GM12878 (cell line): ENCODE measurements at regions not wholly inside any gene's neighbourhood (a gene's known extent, or its start where the extent isn't known, plus 50 kb on each side); places are given as distances from the start of the nearest gene placed in this dataset.

ENCODE experiments used
- ATAC-seq: fragments of 200-7000 bp; cut with Tn5 transposase; 3 replicates; pipeline ENCODE4 v1.9.1; 2020; ENCODE audit warnings: mild to moderate bottlenecking, moderate library complexity
- BruUV-seq: library from RNA; stranded (reverse); fragments of 400-500 nt; replicated peaks from 2 replicates; lab custom pipeline; 2021; lab: Mats Ljungman, UMichigan
- CTCF ChIA-PET: fragments of 300-600 bp; sonication (Branson Sonifier 250); formaldehyde crosslinking; extraction: SDS; loops from one replicate; lab custom pipeline; 2021; ENCODE audit warnings: inconsistent platforms; lab: Yijun Ruan, JAX
- POLR2A ChIA-PET: fragments of 350-600 bp; formaldehyde crosslinking; extraction: SDS; loops from one replicate; lab custom pipeline; 2021; ENCODE audit warnings: inconsistent platforms; lab: Charles Lee
- RAD21 ChIA-PET: fragments of 300-600 bp; sonication (Branson Sonifier 250); formaldehyde crosslinking; loops from one replicate; lab custom pipeline; 2023; ENCODE audit warnings: antibody characterized with exemption; ENCODE audit not compliant: unreplicated experiment; lab: Charles Lee
- SMC1A ChIA-PET: fragments of 300-600 bp; sonication (Branson Sonifier 250); formaldehyde crosslinking; loops from one replicate; lab custom pipeline; 2023; ENCODE audit not compliant: unreplicated experiment, uncharacterized antibody; lab: Charles Lee
- DNase-seq: peaks from one replicate; pipeline ENCODE4 v3.0.0-alpha.2; 2011; ENCODE audit warnings: low read depth, low spot score
- FAIRE-seq: peaks from 3 replicates; lab custom pipeline; 2011; peaks lifted over from hg19 to GRCh38; lab: Jason Lieb, UNC
- H2AFZ ChIP-seq: 2 replicates; pipeline ENCODE4 v1.6.0; 2011; ENCODE audit warnings: low read depth, low read length, control low read depth; ENCODE audit not compliant: control insufficient read depth
- H3K27ac ChIP-seq: 2 replicates; pipeline ENCODE4 v1.5.1; 2011; ENCODE audit warnings: control low read depth; ENCODE audit not compliant: control insufficient read depth, insufficient read depth
- H3K27me3 ChIP-seq, 2 experiments: replicated peaks in 1 of 2; 2 replicates each; pipeline versions ENCODE4 v1.6.0 to v1.6.1; 2011; ENCODE audit warnings: low read length in 1 of 2; ENCODE audit not compliant: control insufficient read depth in 2 of 2, insufficient read depth in 2 of 2
- H3K36me3 ChIP-seq, 2 experiments: 2 replicates each; pipeline ENCODE4 v1.5.1; 2011; ENCODE audit warnings: low read length in 1 of 2; ENCODE audit not compliant: control insufficient read depth in 2 of 2, insufficient read depth in 2 of 2
- H3K4me1 ChIP-seq: 2 replicates; pipeline ENCODE4 v1.6.1; 2011; ENCODE audit warnings: mild to moderate bottlenecking, low read length, moderate library complexity, mixed read lengths; ENCODE audit not compliant: control insufficient read depth, insufficient read depth
- H3K4me2 ChIP-seq: 2 replicates; pipeline ENCODE4 v1.6.0; 2011; ENCODE audit warnings: control low read depth; ENCODE audit not compliant: control insufficient read depth, insufficient read depth
- H3K4me3 ChIP-seq: fragments of 200-600 bp; sonication (generic); 2 replicates; pipeline ENCODE4 v1.5.1; 2016
- H3K79me2 ChIP-seq: 2 replicates; pipeline ENCODE4 v1.6.0; 2011; ENCODE audit warnings: low read length; ENCODE audit not compliant: control insufficient read depth, insufficient read depth
- H3K9ac ChIP-seq: 2 replicates; pipeline ENCODE4 v1.8.0; 2011; ENCODE audit warnings: low read length, control low read depth, mixed read lengths; ENCODE audit not compliant: control insufficient read depth, insufficient read depth
- H3K9me3 ChIP-seq: replicated peaks from 3 replicates; pipeline ENCODE4 v1.5.1; 2011; ENCODE audit warnings: mild to moderate bottlenecking, low read length; ENCODE audit not compliant: control insufficient read depth, insufficient read depth
- H4K20me1 ChIP-seq: 2 replicates; pipeline ENCODE4 v1.6.0; 2011; ENCODE audit not compliant: control insufficient read depth, insufficient read depth
- BCL11A ChIP-seq: IDR thresholded peaks from 2 replicates; pipeline ENCODE4 v1.6.1; 2011; ENCODE audit warnings: low read depth, low read length
- BCLAF1 ChIP-seq: fragments of 450-650 bp; IDR thresholded peaks from 2 replicates; pipeline ENCODE4 v1.6.1; 2017; ENCODE audit warnings: antibody characterized with exemption, mild to moderate bottlenecking, moderate library complexity
- CBX5 ChIP-seq: sonication (generic); IDR thresholded peaks from 2 replicates; pipeline ENCODE4 v1.6.1; 2016; ENCODE audit warnings: low read depth, moderate library complexity, mild to moderate bottlenecking, inconsistent platforms
- CHD2 ChIP-seq: IDR thresholded peaks from 2 replicates; pipeline ENCODE4 v1.6.1; 2011; ENCODE audit warnings: low read depth, low read length, improper control_type of control experiment, borderline replicate concordance
- E2F4 ChIP-seq: IDR thresholded peaks from 2 replicates; pipeline ENCODE4 v1.6.1; 2012; ENCODE audit warnings: low read depth, low read length, improper control_type of control experiment
- FOXK2 ChIP-seq: fragments of 450-650 bp; IDR thresholded peaks from 2 replicates; pipeline ENCODE4 v1.6.1; 2017; ENCODE audit warnings: mild to moderate bottlenecking, moderate library complexity
- MTA3 ChIP-seq: IDR thresholded peaks from 2 replicates; pipeline ENCODE4 v1.6.1; 2012; ENCODE audit warnings: low read length, inconsistent platforms, borderline replicate concordance
- POLR2AphosphoS5 ChIP-seq: IDR thresholded peaks from 2 replicates; pipeline ENCODE4 v1.6.1; 2011; ENCODE audit warnings: mild to moderate bottlenecking, low read length, inconsistent platforms
- RFX5 ChIP-seq: IDR thresholded peaks from 2 replicates; pipeline ENCODE4 v1.6.1; 2011; ENCODE audit warnings: low read depth, low read length, improper control_type of control experiment
- WGBS: methylation state at CpG from one replicate; pipeline ENCODE4 v1.1.6; 2016; ENCODE audit warnings: low lambda C conversion rate; ENCODE audit not compliant: insufficient replicate concordance, insufficient coverage; ENCODE audit errors: missing lambda C conversion rate; 5-methylcytosine and 5-hydroxymethylcytosine counted together
- in situ Hi-C: fragments of 300-500 bp; cut with MboI; formaldehyde crosslinking; loops from 9 replicates; pipeline ENCODE4 v1.14.3; 2018; ENCODE audit warnings: mixed read lengths
- intact Hi-C: fragments of 100-400 bp; cut with micrococcal nuclease; formaldehyde crosslinking; loops from one replicate; pipeline ENCODE4 v1.14.2; 2022; ENCODE audit not compliant: unreplicated experiment
- TF ChIP-seq, protein P1 (sequence below): IDR thresholded peaks from 2 replicates; pipeline ENCODE4 v1.6.1; 2012; ENCODE audit warnings: mild to moderate bottlenecking, low read depth, low read length
- TF ChIP-seq, protein P2 (sequence below): IDR thresholded peaks from 2 replicates; pipeline ENCODE4 v1.6.1; 2012; ENCODE audit warnings: low read depth, low read length, improper control_type of control experiment
- TF ChIP-seq, protein P3 (sequence below): fragments of 450-650 bp; IDR thresholded peaks from 2 replicates; pipeline ENCODE4 v1.6.1; 2017; ENCODE audit warnings: mild to moderate bottlenecking, low read depth, inconsistent platforms; ENCODE audit not compliant: poor library complexity, severe bottlenecking

GRCh38 chr17:77379065-77379428 lies 238.3 kb downstream of the SEC14L1 start:
- DNase-seq (no peak), ATAC-seq (no peak), FAIRE-seq (no peak)
- SMC1A ChIA-PET: no interaction called here
- WGBS: 92% methylated on average over 11 of the region's 11 CpGs
- Histone ChIP-seq H3K27me3 (no peaks in the 10 kb centered on the region), H3K79me2 (peaks cover 31% of the 10 kb centered on the region), H3K36me3 (peaks cover 0 to 3% of the 10 kb centered on the region in 2 experiments; a peak in 2 of 4 replicates), H3K9ac (no peak overlapping the region), H3K27ac (no peak overlapping the region), H3K9me3 (no peaks in the 10 kb centered on the region), H3K4me2 (no peak overlapping the region), H3K4me3 (no peak overlapping the region), H2AFZ (no peak overlapping the region), H4K20me1 (peaks cover 11% of the 10 kb centered on the region)
- CTCF ChIA-PET: no interaction called here
- POLR2A ChIA-PET: no interaction called here
- RAD21 ChIA-PET: no interaction called here
- in situ Hi-C loops: no loop called here
- TF ChIP-seq, protein P1, sequence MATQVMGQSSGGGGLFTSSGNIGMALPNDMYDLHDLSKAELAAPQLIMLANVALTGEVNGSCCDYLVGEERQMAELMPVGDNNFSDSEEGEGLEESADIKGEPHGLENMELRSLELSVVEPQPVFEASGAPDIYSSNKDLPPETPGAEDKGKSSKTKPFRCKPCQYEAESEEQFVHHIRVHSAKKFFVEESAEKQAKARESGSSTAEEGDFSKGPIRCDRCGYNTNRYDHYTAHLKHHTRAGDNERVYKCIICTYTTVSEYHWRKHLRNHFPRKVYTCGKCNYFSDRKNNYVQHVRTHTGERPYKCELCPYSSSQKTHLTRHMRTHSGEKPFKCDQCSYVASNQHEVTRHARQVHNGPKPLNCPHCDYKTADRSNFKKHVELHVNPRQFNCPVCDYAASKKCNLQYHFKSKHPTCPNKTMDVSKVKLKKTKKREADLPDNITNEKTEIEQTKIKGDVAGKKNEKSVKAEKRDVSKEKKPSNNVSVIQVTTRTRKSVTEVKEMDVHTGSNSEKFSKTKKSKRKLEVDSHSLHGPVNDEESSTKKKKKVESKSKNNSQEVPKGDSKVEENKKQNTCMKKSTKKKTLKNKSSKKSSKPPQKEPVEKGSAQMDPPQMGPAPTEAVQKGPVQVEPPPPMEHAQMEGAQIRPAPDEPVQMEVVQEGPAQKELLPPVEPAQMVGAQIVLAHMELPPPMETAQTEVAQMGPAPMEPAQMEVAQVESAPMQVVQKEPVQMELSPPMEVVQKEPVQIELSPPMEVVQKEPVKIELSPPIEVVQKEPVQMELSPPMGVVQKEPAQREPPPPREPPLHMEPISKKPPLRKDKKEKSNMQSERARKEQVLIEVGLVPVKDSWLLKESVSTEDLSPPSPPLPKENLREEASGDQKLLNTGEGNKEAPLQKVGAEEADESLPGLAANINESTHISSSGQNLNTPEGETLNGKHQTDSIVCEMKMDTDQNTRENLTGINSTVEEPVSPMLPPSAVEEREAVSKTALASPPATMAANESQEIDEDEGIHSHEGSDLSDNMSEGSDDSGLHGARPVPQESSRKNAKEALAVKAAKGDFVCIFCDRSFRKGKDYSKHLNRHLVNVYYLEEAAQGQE: no peak
- TF ChIP-seq BCLAF1 (no peak), MTA3 (no peak), E2F4 (no peak), CHD2 (no peak), BCL11A (no peak), FOXK2 (no peak), RFX5 (no peak), POLR2AphosphoS5 (no peak), CBX5 (no peak)
- TF ChIP-seq, protein P2, sequence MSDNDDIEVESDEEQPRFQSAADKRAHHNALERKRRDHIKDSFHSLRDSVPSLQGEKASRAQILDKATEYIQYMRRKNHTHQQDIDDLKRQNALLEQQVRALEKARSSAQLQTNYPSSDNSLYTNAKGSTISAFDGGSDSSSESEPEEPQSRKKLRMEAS: no peak
- TF ChIP-seq, protein P3, sequence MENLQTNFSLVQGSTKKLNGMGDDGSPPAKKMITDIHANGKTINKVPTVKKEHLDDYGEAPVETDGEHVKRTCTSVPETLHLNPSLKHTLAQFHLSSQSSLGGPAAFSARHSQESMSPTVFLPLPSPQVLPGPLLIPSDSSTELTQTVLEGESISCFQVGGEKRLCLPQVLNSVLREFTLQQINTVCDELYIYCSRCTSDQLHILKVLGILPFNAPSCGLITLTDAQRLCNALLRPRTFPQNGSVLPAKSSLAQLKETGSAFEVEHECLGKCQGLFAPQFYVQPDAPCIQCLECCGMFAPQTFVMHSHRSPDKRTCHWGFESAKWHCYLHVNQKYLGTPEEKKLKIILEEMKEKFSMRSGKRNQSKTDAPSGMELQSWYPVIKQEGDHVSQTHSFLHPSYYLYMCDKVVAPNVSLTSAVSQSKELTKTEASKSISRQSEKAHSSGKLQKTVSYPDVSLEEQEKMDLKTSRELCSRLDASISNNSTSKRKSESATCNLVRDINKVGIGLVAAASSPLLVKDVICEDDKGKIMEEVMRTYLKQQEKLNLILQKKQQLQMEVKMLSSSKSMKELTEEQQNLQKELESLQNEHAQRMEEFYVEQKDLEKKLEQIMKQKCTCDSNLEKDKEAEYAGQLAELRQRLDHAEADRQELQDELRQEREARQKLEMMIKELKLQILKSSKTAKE: no peak
- TF ChIP-seq, all 136 proteins: peak for 0
- peaks cover 31% of the 10 kb centered on the region for H3K4me1 ChIP-seq
- no TSS peak for BruUV-seq
- intact Hi-C loops: no loop called here
